IMR-90 (cell line): ENCODE measurements at regions not wholly inside any gene's neighbourhood (a gene's known extent, or its start where the extent isn't known, plus 50 kb on each side); places are given as distances from the start of the nearest gene placed in this dataset.

Source experiments
- ATAC-seq: fragments of 200-7000 bp; cut with Tn5 transposase; 2 replicates; pipeline ENCODE4 v1.9.1; 2020; ENCODE audit warnings: low read depth, mild to moderate bottlenecking, moderate library complexity
- BruUV-seq: library from RNA; stranded (reverse); fragments of 400-500 nt; replicated peaks from 2 replicates; lab custom pipeline; 2021; lab: Mats Ljungman, UMichigan
- CTCF ChIA-PET: fragments of 300-600 bp; formaldehyde crosslinking; extraction: SDS; loops from one replicate; lab custom pipeline; 2021; ENCODE audit warnings: antibody characterized with exemption; lab: Yijun Ruan, JAX
- POLR2A ChIA-PET: fragments of 300-600 bp; sonication (Branson Sonifier 250); formaldehyde crosslinking; loops from one replicate; lab custom pipeline; 2022; ENCODE audit warnings: antibody characterized with exemption; ENCODE audit not compliant: unreplicated experiment; lab: Charles Lee
- DNase-seq: peaks from one replicate; pipeline ENCODE4 v3.0.0; 2013
- H2AFZ ChIP-seq: replicated peaks from 2 replicates; pipeline ENCODE3; 2013; ENCODE audit warnings: low read length, mild to moderate bottlenecking; ENCODE audit not compliant: poor library complexity
- H2AK5ac ChIP-seq: 2 replicates; pipeline ENCODE4 v1.6.1; 2013; ENCODE audit warnings: low read depth, low read length, inconsistent platforms
- H2AK9ac ChIP-seq: replicated peaks from 2 replicates; pipeline ENCODE3; 2013; ENCODE audit warnings: mild to moderate bottlenecking, low read depth, low read length, moderate library complexity; ENCODE audit not compliant: poor library complexity
- H2BK120ac ChIP-seq: 2 replicates; pipeline ENCODE4 v1.6.1; 2013; ENCODE audit warnings: low read depth, low read length, inconsistent platforms
- H2BK15ac ChIP-seq: 3 replicates; pipeline ENCODE4 v1.6.1; 2013; ENCODE audit warnings: low read depth, low read length, inconsistent platforms
- H2BK20ac ChIP-seq: 2 replicates; pipeline ENCODE4 v1.6.1; 2013; ENCODE audit warnings: low read depth, mild to moderate bottlenecking, inconsistent platforms, low read length, moderate library complexity
- H2BK5ac ChIP-seq: 2 replicates; pipeline ENCODE4 v1.6.1; 2013; ENCODE audit warnings: mild to moderate bottlenecking, low read depth, low read length, inconsistent platforms; ENCODE audit not compliant: poor library complexity, severe bottlenecking
- H3K14ac ChIP-seq: replicated peaks from 2 replicates; pipeline ENCODE4 v1.6.1; 2013; ENCODE audit warnings: low read depth, low read length, inconsistent platforms
- H3K18ac ChIP-seq: 2 replicates; pipeline ENCODE4 v1.6.1; 2013; ENCODE audit warnings: low read depth, low read length, control low read depth
- H3K23ac ChIP-seq: 2 replicates; pipeline ENCODE4 v1.6.1; 2013; ENCODE audit warnings: low read depth, low read length, inconsistent platforms
- H3K27ac ChIP-seq: 2 replicates; pipeline ENCODE4 v1.5.1; 2013; ENCODE audit warnings: mild to moderate bottlenecking, control low read depth, low read length; ENCODE audit not compliant: insufficient read depth
- H3K27me3 ChIP-seq: 2 replicates; pipeline ENCODE4 v1.6.1; 2013; ENCODE audit warnings: low read length; ENCODE audit not compliant: control insufficient read depth, insufficient read depth
- H3K36me3 ChIP-seq: 2 replicates; pipeline ENCODE4 v1.6.1; 2013; ENCODE audit warnings: low read length, mixed read lengths; ENCODE audit not compliant: control insufficient read depth, insufficient read depth
- H3K4ac ChIP-seq: 2 replicates; pipeline ENCODE4 v1.6.1; 2013; ENCODE audit warnings: low read depth, low read length, inconsistent platforms
- H3K4me1 ChIP-seq: 2 replicates; pipeline ENCODE4 v1.6.1; 2013; ENCODE audit warnings: low read length, mixed read lengths; ENCODE audit not compliant: control insufficient read depth, insufficient read depth
- H3K4me2 ChIP-seq: 2 replicates; pipeline ENCODE4 v1.6.1; 2013; ENCODE audit warnings: low read depth, mild to moderate bottlenecking, control low read depth, low read length, moderate library complexity
- H3K4me3 ChIP-seq: 2 replicates; pipeline ENCODE4 v1.5.1; 2013; ENCODE audit warnings: low read depth, mild to moderate bottlenecking, control low read depth, low read length, moderate library complexity; ENCODE audit not compliant: insufficient read depth
- H3K56ac ChIP-seq: 2 replicates; pipeline ENCODE4 v1.6.1; 2013; ENCODE audit warnings: low read length, inconsistent platforms; ENCODE audit not compliant: insufficient read depth; ENCODE audit errors: extremely low read depth
- H3K79me1 ChIP-seq, 2 experiments: 2 replicates each; pipeline ENCODE4 v1.6.1; 2013; ENCODE audit warnings: low read length in 2 of 2, inconsistent platforms in 1 of 2, low read depth in 1 of 2
- H3K9ac ChIP-seq: 2 replicates; pipeline ENCODE4 v1.6.1; 2013; ENCODE audit warnings: low read depth, low read length, control low read depth
- H3K9me1 ChIP-seq: 2 replicates; pipeline ENCODE4 v1.6.1; 2013; ENCODE audit warnings: low read length, inconsistent platforms; ENCODE audit not compliant: insufficient read depth
- H3K9me3 ChIP-seq: 2 replicates; pipeline ENCODE4 v1.6.1; 2013; ENCODE audit warnings: low read length; ENCODE audit not compliant: control insufficient read depth, insufficient read depth
- H4K20me1 ChIP-seq: 2 replicates; pipeline ENCODE4 v1.6.1; 2013; ENCODE audit warnings: low read length, inconsistent platforms; ENCODE audit not compliant: insufficient read depth
- H4K5ac ChIP-seq: 2 replicates; pipeline ENCODE4 v1.6.1; 2013; ENCODE audit warnings: mild to moderate bottlenecking, low read depth, low read length, control low read depth
- H4K8ac ChIP-seq, 2 experiments: 2 replicates each; pipeline ENCODE4 v1.6.1; 2013; ENCODE audit warnings: low read depth in 2 of 2, low read length in 2 of 2, control low read depth in 1 of 2, inconsistent platforms in 1 of 2
- H4K91ac ChIP-seq: 2 replicates; pipeline ENCODE4 v1.6.1; 2013; ENCODE audit warnings: low read depth, low read length, inconsistent platforms; ENCODE audit not compliant: insufficient read depth
- CEBPB ChIP-seq: IDR thresholded peaks from 2 replicates; pipeline ENCODE4 v1.6.1; 2012; ENCODE audit warnings: low read depth, low read length, improper control_type of control experiment
- FOS ChIP-seq: fragments of 150-350 bp; IDR thresholded peaks from 2 replicates; pipeline ENCODE4 v1.6.1; 2016; ENCODE audit warnings: low read depth, low read length
- MAFK ChIP-seq: IDR thresholded peaks from 2 replicates; pipeline ENCODE4 v1.6.1; 2012; ENCODE audit warnings: low read depth, low read length, improper control_type of control experiment
- MAZ ChIP-seq: IDR thresholded peaks from 2 replicates; pipeline ENCODE4 v1.6.1; 2012; ENCODE audit warnings: low read depth, mild to moderate bottlenecking, low read length, improper control_type of control experiment, moderate library complexity, borderline replicate concordance
- MXI1 ChIP-seq: IDR thresholded peaks from 2 replicates; pipeline ENCODE4 v1.6.1; 2012; ENCODE audit warnings: low read depth, mild to moderate bottlenecking, low read length, moderate library complexity, borderline replicate concordance
- NFE2L2 ChIP-seq: fragments of 150-350 bp; IDR thresholded peaks from 2 replicates; pipeline ENCODE4 v1.6.1; 2016; ENCODE audit warnings: low read depth, mild to moderate bottlenecking, low read length
- POLR2A ChIP-seq: IDR thresholded peaks from 2 replicates; pipeline ENCODE4 v1.6.1; 2012; ENCODE audit warnings: mild to moderate bottlenecking, low read depth, low read length
- RAD21 ChIP-seq: IDR thresholded peaks from 2 replicates; pipeline ENCODE4 v1.6.1; 2012; ENCODE audit warnings: low read length, improper control_type of control experiment
- RCOR1 ChIP-seq: IDR thresholded peaks from 2 replicates; pipeline ENCODE4 v1.6.1; 2012; ENCODE audit warnings: mild to moderate bottlenecking, low read length, improper control_type of control experiment; ENCODE audit not compliant: insufficient replicate concordance
- RFX5 ChIP-seq: IDR thresholded peaks from 2 replicates; pipeline ENCODE4 v1.8.0; 2012; ENCODE audit warnings: low read depth, mild to moderate bottlenecking, low read length, moderate library complexity
- SMC3 ChIP-seq: fragments of 150-350 bp; IDR thresholded peaks from 2 replicates; pipeline ENCODE4 v1.6.1; 2016; ENCODE audit warnings: low read depth, mild to moderate bottlenecking, antibody characterized with exemption, low read length, moderate library complexity
- WGBS, 2 experiments: methylation state at CpG; one replicate each; pipeline versions ENCODE4 v1.1.5 to v1.1.7; 2013; ENCODE audit warnings: missing lambda C conversion rate in 2 of 2; ENCODE audit not compliant: insufficient read length in 1 of 2; ENCODE audit errors: extremely low coverage in 2 of 2; 5-methylcytosine and 5-hydroxymethylcytosine counted together
- dilution Hi-C: fragments of 300-500 bp; cut with HindIII; formaldehyde crosslinking; loops from one replicate; pipeline ENCODE4 v1.14.3; 2018; ENCODE audit warnings: low sequenced_read_pairs; ENCODE audit not compliant: unreplicated experiment
- in situ Hi-C: fragments of 300-500 bp; cut with MboI; formaldehyde crosslinking; loops from 3 replicates; pipeline ENCODE4 v1.14.3; 2019; ENCODE audit warnings: low sequenced_read_pairs, inconsistent platforms, mixed read lengths
- intact Hi-C: fragments of 100-400 bp; cut with micrococcal nuclease; formaldehyde crosslinking; loops from 2 replicates; pipeline ENCODE4 v1.10.0; 2022
- TF ChIP-seq, protein P1 (sequence below): conservative IDR thresholded peaks from 2 replicates; pipeline ENCODE4 v1.5.1; 2012; ENCODE audit warnings: mild to moderate bottlenecking, low read depth, low read length, improper control_type of control experiment

- Histone ChIP-seq H4K91ac (no peak overlapping the region), H3K79me1 (no peaks in the 10 kb centered on the region), H2AK5ac (no peak overlapping the region), H3K36me3 (no peaks in the 10 kb centered on the region), H3K56ac (no peak overlapping the region), H3K9ac (no peak overlapping the region), H2AFZ (no peak overlapping the region), H4K20me1 (no peaks in the 10 kb centered on the region; the same call in 1 of the 2 replicates), H3K27ac (no peak overlapping the region), H3K9me1 (no peaks in the 10 kb centered on the region), H2BK15ac (no peak overlapping the region), H3K4me1 (no peaks in the 10 kb centered on the region; the same call in 1 of the 2 replicates), H3K14ac (no peak overlapping the region), H3K27me3 (no peaks in the 10 kb centered on the region), H3K4me2 (no peak overlapping the region), H4K5ac (no peak overlapping the region), H2BK120ac (no peak overlapping the region), H2BK20ac (no peak overlapping the region), H3K18ac (no peak overlapping the region), H3K4me3 (no peak overlapping the region), H3K4ac (no peak overlapping the region), H3K9me3 (no peaks in the 10 kb centered on the region), H2BK5ac (no peak overlapping the region), H2AK9ac (no peak overlapping the region), H4K8ac (no peak overlapping the region), H3K23ac (no peak overlapping the region)
- intact Hi-C loops, result loop anchor here (10.0 kb wide), 2 partner anchors 251 to 301 kb away; no protein-coding TSS in a partner anchor
- ATAC-seq, result no peak
- POLR2A ChIA-PET, result no interaction called here
- TF ChIP-seq NFE2L2 (no peak), SMC3 (no peak), MAFK (no peak), RFX5 (no peak), POLR2A (no peak), RCOR1 (no peak), MAZ (no peak), CEBPB (no peak), RAD21 (no peak), MXI1 (no peak), FOS (no peak)
- TF ChIP-seq, protein P1, sequence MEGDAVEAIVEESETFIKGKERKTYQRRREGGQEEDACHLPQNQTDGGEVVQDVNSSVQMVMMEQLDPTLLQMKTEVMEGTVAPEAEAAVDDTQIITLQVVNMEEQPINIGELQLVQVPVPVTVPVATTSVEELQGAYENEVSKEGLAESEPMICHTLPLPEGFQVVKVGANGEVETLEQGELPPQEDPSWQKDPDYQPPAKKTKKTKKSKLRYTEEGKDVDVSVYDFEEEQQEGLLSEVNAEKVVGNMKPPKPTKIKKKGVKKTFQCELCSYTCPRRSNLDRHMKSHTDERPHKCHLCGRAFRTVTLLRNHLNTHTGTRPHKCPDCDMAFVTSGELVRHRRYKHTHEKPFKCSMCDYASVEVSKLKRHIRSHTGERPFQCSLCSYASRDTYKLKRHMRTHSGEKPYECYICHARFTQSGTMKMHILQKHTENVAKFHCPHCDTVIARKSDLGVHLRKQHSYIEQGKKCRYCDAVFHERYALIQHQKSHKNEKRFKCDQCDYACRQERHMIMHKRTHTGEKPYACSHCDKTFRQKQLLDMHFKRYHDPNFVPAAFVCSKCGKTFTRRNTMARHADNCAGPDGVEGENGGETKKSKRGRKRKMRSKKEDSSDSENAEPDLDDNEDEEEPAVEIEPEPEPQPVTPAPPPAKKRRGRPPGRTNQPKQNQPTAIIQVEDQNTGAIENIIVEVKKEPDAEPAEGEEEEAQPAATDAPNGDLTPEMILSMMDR, result no peak
- DNase-seq, result no peak
- WGBS, 2 experiments, result no CpG with 5 or more reads among the region's 2 CpGs
- in situ Hi-C loops, result no loop called here
- no TSS peak for BruUV-seq
- CTCF ChIA-PET, result no interaction called here
- dilution Hi-C loops, result no loop called here
Measured at GRCh38 chr11:71124127-71124526, 128.2 kb downstream of the SHANK2 start.
